ENCODE measurements at regions not wholly inside any gene's neighbourhood (a gene's known extent, or its start where the extent isn't known, plus 50 kb on each side); places are given as distances from the start of the nearest gene placed in this dataset.

GRCh38 chr2:152875701-152876695, 157.6 kb downstream of the ARL6IP6 start:
- TF ChIP-seq, protein P1, sequence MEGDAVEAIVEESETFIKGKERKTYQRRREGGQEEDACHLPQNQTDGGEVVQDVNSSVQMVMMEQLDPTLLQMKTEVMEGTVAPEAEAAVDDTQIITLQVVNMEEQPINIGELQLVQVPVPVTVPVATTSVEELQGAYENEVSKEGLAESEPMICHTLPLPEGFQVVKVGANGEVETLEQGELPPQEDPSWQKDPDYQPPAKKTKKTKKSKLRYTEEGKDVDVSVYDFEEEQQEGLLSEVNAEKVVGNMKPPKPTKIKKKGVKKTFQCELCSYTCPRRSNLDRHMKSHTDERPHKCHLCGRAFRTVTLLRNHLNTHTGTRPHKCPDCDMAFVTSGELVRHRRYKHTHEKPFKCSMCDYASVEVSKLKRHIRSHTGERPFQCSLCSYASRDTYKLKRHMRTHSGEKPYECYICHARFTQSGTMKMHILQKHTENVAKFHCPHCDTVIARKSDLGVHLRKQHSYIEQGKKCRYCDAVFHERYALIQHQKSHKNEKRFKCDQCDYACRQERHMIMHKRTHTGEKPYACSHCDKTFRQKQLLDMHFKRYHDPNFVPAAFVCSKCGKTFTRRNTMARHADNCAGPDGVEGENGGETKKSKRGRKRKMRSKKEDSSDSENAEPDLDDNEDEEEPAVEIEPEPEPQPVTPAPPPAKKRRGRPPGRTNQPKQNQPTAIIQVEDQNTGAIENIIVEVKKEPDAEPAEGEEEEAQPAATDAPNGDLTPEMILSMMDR (IDR thresholded peaks at IDR 0.05; ENCODE audit: insufficient read depth, low read length, poor library complexity, severe bottlenecking) = no peak
- TF ChIP-seq EZH2phosphoT487 (conservative IDR thresholded peaks at IDR 0.05; ENCODE audit: low read length) = no peak

Data from SU-DHL-6 (cell line).